WERI-Rb-1 (cell line): ENCODE measurements at regions not wholly inside any gene's neighbourhood (a gene's known extent, or its start where the extent isn't known, plus 50 kb on each side); places are given as distances from the start of the nearest gene placed in this dataset.

Source experiments
- DNase-seq: peaks from one replicate; pipeline ENCODE4 v3.0.0-alpha.2; 2020
- H3K27ac ChIP-seq: fragments of 250-450 bp; sonication (Bioruptor Pico); 2 replicates; pipeline ENCODE4 v1.5.1; 2020; ENCODE audit warnings: mild to moderate bottlenecking, moderate library complexity
- H3K27me3 ChIP-seq: fragments of 250-450 bp; sonication (Bioruptor Pico); 2 replicates; pipeline ENCODE4 v1.5.1; 2021; ENCODE audit warnings: mild to moderate bottlenecking, low read depth, moderate library complexity; ENCODE audit not compliant: insufficient read depth, severe bottlenecking
- H3K36me3 ChIP-seq: fragments of 250-450 bp; sonication (Bioruptor Pico); 2 replicates; pipeline ENCODE4 v1.5.1; 2020; ENCODE audit warnings: mild to moderate bottlenecking, moderate library complexity
- H3K4me3 ChIP-seq: 2 replicates; pipeline ENCODE4 v1.5.1; 2011; ENCODE audit warnings: low read depth, mild to moderate bottlenecking, control low read depth, low read length
- H3K9me3 ChIP-seq: fragments of 250-450 bp; sonication (Bioruptor Pico); 2 replicates; pipeline ENCODE4 v1.5.1; 2021; ENCODE audit warnings: mild to moderate bottlenecking, moderate library complexity; ENCODE audit not compliant: severe bottlenecking
- CTCF ChIP-seq: IDR thresholded peaks from 2 replicates; pipeline ENCODE4 v1.5.1; 2011; ENCODE audit warnings: low read depth, mild to moderate bottlenecking, control low read depth, inconsistent platforms, low read length

DNA sequence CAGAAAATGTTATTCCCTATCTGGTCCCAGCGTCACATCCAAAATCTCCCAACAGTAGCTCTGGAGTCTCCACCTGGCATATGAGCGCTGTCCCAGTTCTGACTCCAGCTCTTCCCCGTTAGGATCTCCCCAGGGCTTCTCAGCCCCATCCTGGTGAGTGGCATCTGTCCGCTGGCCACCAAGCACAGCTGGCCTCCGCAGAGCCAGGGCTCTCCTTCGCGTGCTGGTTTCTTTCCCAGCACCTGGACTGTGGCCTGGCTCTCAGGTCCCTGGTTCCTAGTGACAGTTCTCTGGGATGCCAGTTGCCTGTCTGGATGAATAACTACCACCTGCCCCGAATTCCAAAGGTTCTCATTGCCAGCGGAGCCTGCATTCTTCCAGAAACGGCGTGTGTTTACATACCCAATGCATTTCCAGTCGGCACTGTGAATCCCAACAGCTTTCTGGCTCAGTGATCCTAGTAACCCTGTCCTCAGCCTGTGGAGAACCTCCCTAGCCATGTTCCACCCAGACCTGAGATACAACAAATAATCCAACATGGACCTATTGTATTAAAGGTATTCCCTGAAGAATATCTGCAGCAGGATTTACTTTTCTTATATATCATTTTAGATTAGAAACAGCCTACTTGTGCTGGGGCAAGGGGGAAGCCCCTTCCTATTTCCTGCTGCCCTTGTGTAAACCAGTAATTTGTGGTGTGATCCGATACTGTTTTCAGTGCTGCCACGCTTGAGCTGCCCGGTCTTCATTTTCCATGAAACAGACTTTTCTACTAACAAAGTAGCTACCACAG is 69.9 kb upstream of the PDE10A start:
- Histone ChIP-seq H3K36me3 (no peaks in the 10 kb centered on the region), H3K4me3 (no peak overlapping the region), H3K9me3 (peaks cover 3% of the 10 kb centered on the region), H3K27ac (no peak overlapping the region), H3K27me3 (peaks cover 73% of the 10 kb centered on the region)
- TF ChIP-seq CTCF, result no peak
- no peak for DNase-seq

- no peak overlapping the region for H3K4me3 ChIP-seq
- peaks cover 84% of the 10 kb centered on the region for H3K27me3 ChIP-seq
- no peak overlapping the region for H3K27ac ChIP-seq
- no peaks in the 10 kb centered on the region for H3K9me3 ChIP-seq
- no peaks in the 10 kb centered on the region for H3K36me3 ChIP-seq
- peak; percentile 41; the same call in 1 of the 2 replicates for TF ChIP-seq CTCF
- peak; percentile 21 for DNase-seq
Measured at GRCh38 chr6:165729307-165729936, 66.4 kb upstream of the PDE10A start.

GRCh38 chr6:165728216-165728615 is 65.2 kb upstream of the PDE10A start:
- Histone ChIP-seq H3K4me3 (no peak overlapping the region), H3K27me3 (peaks cover 88% of the 10 kb centered on the region), H3K9me3 (no peaks in the 10 kb centered on the region), H3K27ac (no peak overlapping the region), H3K36me3 (no peaks in the 10 kb centered on the region)
- DNase-seq, result no peak
- no peak for TF ChIP-seq CTCF

- no peak overlapping the region for H3K4me3 ChIP-seq
- H3K9me3 ChIP-seq, result no peaks in the 10 kb centered on the region
- H3K36me3 ChIP-seq, result no peaks in the 10 kb centered on the region
- no peak for DNase-seq
- peaks cover 85% of the 10 kb centered on the region for H3K27me3 ChIP-seq
- no peak overlapping the region for H3K27ac ChIP-seq
- no peak for TF ChIP-seq CTCF
Measured at GRCh38 chr6:165726965-165727381, 63.9 kb upstream of the PDE10A start.

GRCh38 chr6:165726290-165726875 is 63.3 kb upstream of the PDE10A start:
- DNase-seq, result no peak
- H3K36me3 ChIP-seq, result no peaks in the 10 kb centered on the region
- H3K27me3 ChIP-seq, result peaks cover 84% of the 10 kb centered on the region
- TF ChIP-seq CTCF, result no peak
- no peak overlapping the region for H3K27ac ChIP-seq
- H3K9me3 ChIP-seq, result no peaks in the 10 kb centered on the region
- H3K4me3 ChIP-seq, result no peak overlapping the region
